IMR-90 (cell line): ENCODE measurements at regions not wholly inside any gene's neighbourhood (a gene's known extent, or its start where the extent isn't known, plus 50 kb on each side); places are given as distances from the start of the nearest gene placed in this dataset.

Experiments used
- ATAC-seq: fragments of 200-7000 bp; cut with Tn5 transposase; 2 replicates; pipeline ENCODE4 v1.9.1; 2020; ENCODE audit warnings: low read depth, mild to moderate bottlenecking, moderate library complexity
- BruUV-seq: library from RNA; stranded (reverse); fragments of 400-500 nt; replicated peaks from 2 replicates; lab custom pipeline; 2021; lab: Mats Ljungman, UMichigan
- CTCF ChIA-PET: fragments of 300-600 bp; formaldehyde crosslinking; extraction: SDS; loops from one replicate; lab custom pipeline; 2021; ENCODE audit warnings: antibody characterized with exemption; lab: Yijun Ruan, JAX
- POLR2A ChIA-PET: fragments of 300-600 bp; sonication (Branson Sonifier 250); formaldehyde crosslinking; loops from one replicate; lab custom pipeline; 2022; ENCODE audit warnings: antibody characterized with exemption; ENCODE audit not compliant: unreplicated experiment; lab: Charles Lee
- DNase-seq: peaks from one replicate; pipeline ENCODE4 v3.0.0; 2013
- H2AFZ ChIP-seq: replicated peaks from 2 replicates; pipeline ENCODE3; 2013; ENCODE audit warnings: low read length, mild to moderate bottlenecking; ENCODE audit not compliant: poor library complexity
- H2AK5ac ChIP-seq: 2 replicates; pipeline ENCODE4 v1.6.1; 2013; ENCODE audit warnings: low read depth, low read length, inconsistent platforms
- H2AK9ac ChIP-seq: replicated peaks from 2 replicates; pipeline ENCODE3; 2013; ENCODE audit warnings: mild to moderate bottlenecking, low read depth, low read length, moderate library complexity; ENCODE audit not compliant: poor library complexity
- H2BK120ac ChIP-seq: 2 replicates; pipeline ENCODE4 v1.6.1; 2013; ENCODE audit warnings: low read depth, low read length, inconsistent platforms
- H2BK15ac ChIP-seq: 3 replicates; pipeline ENCODE4 v1.6.1; 2013; ENCODE audit warnings: low read depth, low read length, inconsistent platforms
- H2BK20ac ChIP-seq: 2 replicates; pipeline ENCODE4 v1.6.1; 2013; ENCODE audit warnings: low read depth, mild to moderate bottlenecking, inconsistent platforms, low read length, moderate library complexity
- H2BK5ac ChIP-seq: 2 replicates; pipeline ENCODE4 v1.6.1; 2013; ENCODE audit warnings: mild to moderate bottlenecking, low read depth, low read length, inconsistent platforms; ENCODE audit not compliant: poor library complexity, severe bottlenecking
- H3K14ac ChIP-seq: replicated peaks from 2 replicates; pipeline ENCODE4 v1.6.1; 2013; ENCODE audit warnings: low read depth, low read length, inconsistent platforms
- H3K18ac ChIP-seq: 2 replicates; pipeline ENCODE4 v1.6.1; 2013; ENCODE audit warnings: low read depth, low read length, control low read depth
- H3K23ac ChIP-seq: 2 replicates; pipeline ENCODE4 v1.6.1; 2013; ENCODE audit warnings: low read depth, low read length, inconsistent platforms
- H3K27ac ChIP-seq: 2 replicates; pipeline ENCODE4 v1.5.1; 2013; ENCODE audit warnings: mild to moderate bottlenecking, control low read depth, low read length; ENCODE audit not compliant: insufficient read depth
- H3K27me3 ChIP-seq: 2 replicates; pipeline ENCODE4 v1.6.1; 2013; ENCODE audit warnings: low read length; ENCODE audit not compliant: control insufficient read depth, insufficient read depth
- H3K36me3 ChIP-seq: 2 replicates; pipeline ENCODE4 v1.6.1; 2013; ENCODE audit warnings: low read length, mixed read lengths; ENCODE audit not compliant: control insufficient read depth, insufficient read depth
- H3K4ac ChIP-seq: 2 replicates; pipeline ENCODE4 v1.6.1; 2013; ENCODE audit warnings: low read depth, low read length, inconsistent platforms
- H3K4me1 ChIP-seq: 2 replicates; pipeline ENCODE4 v1.6.1; 2013; ENCODE audit warnings: low read length, mixed read lengths; ENCODE audit not compliant: control insufficient read depth, insufficient read depth
- H3K4me2 ChIP-seq: 2 replicates; pipeline ENCODE4 v1.6.1; 2013; ENCODE audit warnings: low read depth, mild to moderate bottlenecking, control low read depth, low read length, moderate library complexity
- H3K4me3 ChIP-seq: 2 replicates; pipeline ENCODE4 v1.5.1; 2013; ENCODE audit warnings: low read depth, mild to moderate bottlenecking, control low read depth, low read length, moderate library complexity; ENCODE audit not compliant: insufficient read depth
- H3K56ac ChIP-seq: 2 replicates; pipeline ENCODE4 v1.6.1; 2013; ENCODE audit warnings: low read length, inconsistent platforms; ENCODE audit not compliant: insufficient read depth; ENCODE audit errors: extremely low read depth
- H3K79me1 ChIP-seq, 2 experiments: 2 replicates each; pipeline ENCODE4 v1.6.1; 2013; ENCODE audit warnings: low read length in 2 of 2, inconsistent platforms in 1 of 2, low read depth in 1 of 2
- H3K9ac ChIP-seq: 2 replicates; pipeline ENCODE4 v1.6.1; 2013; ENCODE audit warnings: low read depth, low read length, control low read depth
- H3K9me1 ChIP-seq: 2 replicates; pipeline ENCODE4 v1.6.1; 2013; ENCODE audit warnings: low read length, inconsistent platforms; ENCODE audit not compliant: insufficient read depth
- H3K9me3 ChIP-seq: 2 replicates; pipeline ENCODE4 v1.6.1; 2013; ENCODE audit warnings: low read length; ENCODE audit not compliant: control insufficient read depth, insufficient read depth
- H4K20me1 ChIP-seq: 2 replicates; pipeline ENCODE4 v1.6.1; 2013; ENCODE audit warnings: low read length, inconsistent platforms; ENCODE audit not compliant: insufficient read depth
- H4K5ac ChIP-seq: 2 replicates; pipeline ENCODE4 v1.6.1; 2013; ENCODE audit warnings: mild to moderate bottlenecking, low read depth, low read length, control low read depth
- H4K8ac ChIP-seq, 2 experiments: 2 replicates each; pipeline ENCODE4 v1.6.1; 2013; ENCODE audit warnings: low read depth in 2 of 2, low read length in 2 of 2, control low read depth in 1 of 2, inconsistent platforms in 1 of 2
- H4K91ac ChIP-seq: 2 replicates; pipeline ENCODE4 v1.6.1; 2013; ENCODE audit warnings: low read depth, low read length, inconsistent platforms; ENCODE audit not compliant: insufficient read depth
- MAFK ChIP-seq: IDR thresholded peaks from 2 replicates; pipeline ENCODE4 v1.6.1; 2012; ENCODE audit warnings: low read depth, low read length, improper control_type of control experiment
- NFE2L2 ChIP-seq: fragments of 150-350 bp; IDR thresholded peaks from 2 replicates; pipeline ENCODE4 v1.6.1; 2016; ENCODE audit warnings: low read depth, mild to moderate bottlenecking, low read length
- USF2 ChIP-seq: fragments of 150-350 bp; IDR thresholded peaks from 2 replicates; pipeline ENCODE4 v1.6.1; 2017; ENCODE audit warnings: mild to moderate bottlenecking, antibody characterized with exemption, low read length, low read depth
- WGBS, 2 experiments: methylation state at CpG; one replicate each; pipeline versions ENCODE4 v1.1.5 to v1.1.7; 2013; ENCODE audit warnings: missing lambda C conversion rate in 2 of 2; ENCODE audit not compliant: insufficient read length in 1 of 2; ENCODE audit errors: extremely low coverage in 2 of 2; 5-methylcytosine and 5-hydroxymethylcytosine counted together
- dilution Hi-C: fragments of 300-500 bp; cut with HindIII; formaldehyde crosslinking; loops from one replicate; pipeline ENCODE4 v1.14.3; 2018; ENCODE audit warnings: low sequenced_read_pairs; ENCODE audit not compliant: unreplicated experiment
- in situ Hi-C: fragments of 300-500 bp; cut with MboI; formaldehyde crosslinking; loops from 3 replicates; pipeline ENCODE4 v1.14.3; 2019; ENCODE audit warnings: low sequenced_read_pairs, inconsistent platforms, mixed read lengths
- intact Hi-C: fragments of 100-400 bp; cut with micrococcal nuclease; formaldehyde crosslinking; loops from 2 replicates; pipeline ENCODE4 v1.10.0; 2022

- TF ChIP-seq NFE2L2 (no peak), USF2 (no peak), MAFK (no peak)
- CTCF ChIA-PET = no interaction called here
- no TSS peak for BruUV-seq
Measured at GRCh38 chr6:170010665-170011203, 259.3 kb downstream of the ERMARD start.

More at GRCh38 chr6:170010665-170011203, 259.3 kb downstream of the ERMARD start:
- H4K20me1 ChIP-seq = no peaks in the 10 kb centered on the region
- H3K4ac ChIP-seq = no peak overlapping the region
- no peak overlapping the region for H4K5ac ChIP-seq
- H3K23ac ChIP-seq = no peak overlapping the region
- no peak overlapping the region for H2BK5ac ChIP-seq
- no peak overlapping the region for H2BK120ac ChIP-seq
- H3K14ac ChIP-seq = no peak overlapping the region
- no peak overlapping the region for H3K9ac ChIP-seq
- no peak for DNase-seq
- H4K91ac ChIP-seq = no peak overlapping the region
- H3K9me1 ChIP-seq = no peaks in the 10 kb centered on the region
- 90% methylated on average over 6 of the region's 13 CpGs; no CpG with 5 or more reads in 1 of the 2 experiments for WGBS, 2 experiments
- H3K79me1 ChIP-seq = no peaks in the 10 kb centered on the region
- no peak overlapping the region for H2BK15ac ChIP-seq
- peaks cover 35% of the 10 kb centered on the region for H3K9me3 ChIP-seq
- dilution Hi-C loops = no loop called here
- H3K4me3 ChIP-seq = no peak overlapping the region
- intact Hi-C loops = no loop called here
- H2BK20ac ChIP-seq = no peak overlapping the region
- in situ Hi-C loops = no loop called here
- no peak overlapping the region for H3K18ac ChIP-seq
- H3K36me3 ChIP-seq = no peaks in the 10 kb centered on the region
- no peak overlapping the region for H3K4me2 ChIP-seq
- no peak for ATAC-seq
- H4K8ac ChIP-seq = no peak overlapping the region
- H3K27ac ChIP-seq = no peak overlapping the region
- no peaks in the 10 kb centered on the region for H3K27me3 ChIP-seq
- H3K4me1 ChIP-seq = no peaks in the 10 kb centered on the region
- POLR2A ChIA-PET = no interaction called here
- H2AK9ac ChIP-seq = no peak overlapping the region
- H3K56ac ChIP-seq = no peak overlapping the region
- no peak overlapping the region for H2AK5ac ChIP-seq
- no peak overlapping the region for H2AFZ ChIP-seq
